Endothelial cell (in vitro differentiated cells): ENCODE measurements at regions not wholly inside any gene's neighbourhood (a gene's known extent, or its start where the extent isn't known, plus 50 kb on each side); places are given as distances from the start of the nearest gene placed in this dataset.

Experiments used
- DNase-seq: peaks from one replicate; pipeline ENCODE4 v3.0.0; 2021; ENCODE audit warnings: low spot score
- H3K27ac Mint-ChIP-seq: one replicate; pipeline ENCODE4 v1.8.0; 2021; ENCODE audit warnings: mixed read lengths, inconsistent platforms; ENCODE audit not compliant: unreplicated experiment
- H3K27me3 Mint-ChIP-seq: one replicate; pipeline ENCODE4 v1.8.0; 2021; ENCODE audit warnings: mild to moderate bottlenecking, moderate library complexity, mixed read lengths, inconsistent platforms; ENCODE audit not compliant: unreplicated experiment
- H3K36me3 Mint-ChIP-seq: one replicate; pipeline ENCODE4 v1.8.0; 2021; ENCODE audit warnings: mild to moderate bottlenecking, low read depth, mixed read lengths, inconsistent platforms; ENCODE audit not compliant: unreplicated experiment
- H3K4me1 Mint-ChIP-seq: one replicate; pipeline ENCODE4 v1.8.0; 2021; ENCODE audit warnings: mild to moderate bottlenecking, mixed read lengths, inconsistent platforms; ENCODE audit not compliant: unreplicated experiment
- H3K4me3 Mint-ChIP-seq: one replicate; pipeline ENCODE4 v1.8.0; 2021; ENCODE audit warnings: mild to moderate bottlenecking, mixed read lengths, inconsistent platforms; ENCODE audit not compliant: unreplicated experiment
- H3K9me3 Mint-ChIP-seq: one replicate; pipeline ENCODE4 v1.8.0; 2021; ENCODE audit warnings: mixed read lengths, inconsistent platforms; ENCODE audit not compliant: unreplicated experiment
- TF ChIP-seq, protein P1 (sequence below): fragments of 200-600 bp; sonication (generic); IDR thresholded peaks from one replicate; pipeline ENCODE4 v1.5.0; 2021; ENCODE audit warnings: antibody characterized with exemption; ENCODE audit not compliant: unreplicated experiment

DNA sequence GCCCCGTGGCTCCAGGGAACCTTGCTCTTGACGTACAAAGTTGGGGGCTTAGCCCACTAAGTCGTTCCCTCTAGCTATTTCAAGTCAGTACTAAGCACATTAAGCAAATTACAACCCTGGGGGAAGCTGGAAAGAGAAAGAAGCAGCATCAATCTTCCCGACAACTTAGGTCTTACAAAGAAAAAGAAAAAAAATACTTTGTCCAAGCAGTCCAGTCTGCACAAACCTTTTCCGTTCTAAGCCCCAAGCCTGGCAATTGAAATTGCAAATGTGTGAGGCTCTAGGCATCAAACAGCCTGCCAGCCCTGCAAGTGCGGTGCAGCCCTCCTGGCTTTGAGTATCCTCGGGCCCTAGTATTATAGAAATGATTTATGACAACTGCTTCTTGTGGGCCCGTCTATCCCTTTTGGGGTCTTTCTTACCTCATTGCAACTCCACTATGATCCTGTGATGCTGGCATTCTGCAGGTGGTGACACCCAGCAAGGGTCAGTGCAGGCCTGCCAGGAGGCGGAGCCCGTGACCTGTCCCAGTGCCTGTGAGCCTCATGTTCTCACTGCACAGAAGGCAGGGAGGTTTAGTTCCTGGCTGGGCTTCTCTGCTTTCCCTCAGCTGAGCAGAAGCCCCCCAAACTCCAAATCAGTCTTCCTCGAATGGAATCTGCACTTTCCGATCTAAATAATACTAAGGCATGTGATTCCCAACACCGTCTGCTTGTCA lies 232.3 kb upstream of the IRX2 start:
- H3K9me3 Mint-ChIP-seq = peaks cover 11% of the 10 kb centered on the region

DNA sequence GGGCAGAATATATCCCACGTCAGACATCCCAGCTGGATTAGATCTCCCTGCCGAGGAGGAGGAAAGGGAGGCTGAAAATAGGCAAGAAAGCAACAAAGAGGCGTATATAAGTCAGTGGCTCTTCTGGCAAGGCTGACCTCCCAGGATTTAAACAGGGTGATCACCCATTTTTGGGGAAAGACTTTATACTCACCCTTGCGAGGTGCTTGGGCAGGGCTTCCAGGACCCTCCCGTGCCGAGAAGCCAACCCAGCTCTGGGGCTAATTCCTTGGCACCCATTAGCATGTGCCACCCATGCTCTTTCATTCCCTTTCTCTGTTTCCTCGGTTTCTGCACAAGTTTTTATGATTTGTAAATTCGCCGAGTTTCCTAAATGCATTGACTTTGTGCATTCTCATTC lies 230.2 kb upstream of the IRX2 start:
- H3K4me3 Mint-ChIP-seq = no peak overlapping the region
- TF ChIP-seq, protein P1, sequence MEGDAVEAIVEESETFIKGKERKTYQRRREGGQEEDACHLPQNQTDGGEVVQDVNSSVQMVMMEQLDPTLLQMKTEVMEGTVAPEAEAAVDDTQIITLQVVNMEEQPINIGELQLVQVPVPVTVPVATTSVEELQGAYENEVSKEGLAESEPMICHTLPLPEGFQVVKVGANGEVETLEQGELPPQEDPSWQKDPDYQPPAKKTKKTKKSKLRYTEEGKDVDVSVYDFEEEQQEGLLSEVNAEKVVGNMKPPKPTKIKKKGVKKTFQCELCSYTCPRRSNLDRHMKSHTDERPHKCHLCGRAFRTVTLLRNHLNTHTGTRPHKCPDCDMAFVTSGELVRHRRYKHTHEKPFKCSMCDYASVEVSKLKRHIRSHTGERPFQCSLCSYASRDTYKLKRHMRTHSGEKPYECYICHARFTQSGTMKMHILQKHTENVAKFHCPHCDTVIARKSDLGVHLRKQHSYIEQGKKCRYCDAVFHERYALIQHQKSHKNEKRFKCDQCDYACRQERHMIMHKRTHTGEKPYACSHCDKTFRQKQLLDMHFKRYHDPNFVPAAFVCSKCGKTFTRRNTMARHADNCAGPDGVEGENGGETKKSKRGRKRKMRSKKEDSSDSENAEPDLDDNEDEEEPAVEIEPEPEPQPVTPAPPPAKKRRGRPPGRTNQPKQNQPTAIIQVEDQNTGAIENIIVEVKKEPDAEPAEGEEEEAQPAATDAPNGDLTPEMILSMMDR = no peak

More for the DNA sequence above, 232.3 kb upstream of the IRX2 start:
- no peak overlapping the region for H3K4me3 Mint-ChIP-seq
- no peaks in the 10 kb centered on the region for H3K4me1 Mint-ChIP-seq
- no peak overlapping the region for H3K27ac Mint-ChIP-seq
- H3K27me3 Mint-ChIP-seq = peaks cover 1% of the 10 kb centered on the region
- DNase-seq = no peak
- TF ChIP-seq, protein P1 = no peak
- H3K36me3 Mint-ChIP-seq = no peaks in the 10 kb centered on the region

DNA sequence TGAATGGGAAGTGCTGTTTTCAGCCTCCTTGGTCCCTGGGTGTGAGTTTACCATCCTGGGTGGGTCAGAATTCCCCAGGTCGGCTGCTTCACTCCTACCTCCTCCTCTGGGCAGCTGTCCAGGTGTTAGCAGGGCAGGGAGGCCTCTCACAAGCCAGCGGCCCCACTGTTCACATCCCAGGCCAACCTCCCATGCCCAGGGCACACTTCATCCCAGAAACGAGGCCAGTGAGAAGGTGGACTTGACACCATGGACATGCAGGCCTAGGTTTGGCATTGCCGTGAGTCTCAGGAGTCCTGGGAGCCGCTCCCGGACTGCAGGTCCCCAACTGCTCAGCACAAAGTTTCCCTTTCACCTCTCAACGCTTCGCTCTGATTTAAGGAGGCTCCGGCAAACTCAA lies 229.6 kb upstream of the IRX2 start:
- H3K27ac Mint-ChIP-seq = no peak overlapping the region
- DNase-seq = no peak
- no peak overlapping the region for H3K4me3 Mint-ChIP-seq
- peaks cover 1% of the 10 kb centered on the region for H3K27me3 Mint-ChIP-seq
- peaks cover 4% of the 10 kb centered on the region for H3K9me3 Mint-ChIP-seq
- TF ChIP-seq, protein P1 = no peak
- no peaks in the 10 kb centered on the region for H3K4me1 Mint-ChIP-seq
- no peaks in the 10 kb centered on the region for H3K36me3 Mint-ChIP-seq

More for the DNA sequence above, 230.2 kb upstream of the IRX2 start:
- H3K27me3 Mint-ChIP-seq = peaks cover 1% of the 10 kb centered on the region
- H3K4me1 Mint-ChIP-seq = no peaks in the 10 kb centered on the region
- peaks cover 4% of the 10 kb centered on the region for H3K9me3 Mint-ChIP-seq
- H3K36me3 Mint-ChIP-seq = no peaks in the 10 kb centered on the region
- DNase-seq = no peak
- no peak overlapping the region for H3K27ac Mint-ChIP-seq

DNA sequence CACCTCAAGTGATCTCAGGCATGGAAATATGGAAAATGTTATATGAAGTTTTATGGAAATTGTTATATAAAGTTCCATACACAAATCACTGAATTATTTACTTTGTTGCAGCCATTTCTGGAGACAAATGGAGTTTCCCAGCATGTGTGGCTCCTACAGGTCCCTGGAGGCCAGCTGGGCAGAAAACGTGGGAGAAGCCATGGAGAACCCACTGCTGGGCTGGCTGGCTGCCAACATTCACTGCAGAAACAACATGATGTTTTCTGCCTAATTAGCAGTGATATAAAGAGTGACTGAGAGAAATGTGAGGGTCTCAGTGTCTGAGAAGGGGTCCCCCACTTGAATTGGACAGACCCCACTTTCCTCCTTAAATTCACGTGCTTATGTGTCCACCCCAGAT lies 208.8 kb upstream of the IRX2 start:
- no peaks in the 10 kb centered on the region for H3K4me1 Mint-ChIP-seq
- no peaks in the 10 kb centered on the region for H3K27me3 Mint-ChIP-seq
- no peak for DNase-seq
- no peaks in the 10 kb centered on the region for H3K36me3 Mint-ChIP-seq
- H3K9me3 Mint-ChIP-seq = peaks cover 10% of the 10 kb centered on the region
- H3K27ac Mint-ChIP-seq = no peak overlapping the region
- TF ChIP-seq, protein P1 = no peak
- no peak overlapping the region for H3K4me3 Mint-ChIP-seq

DNA sequence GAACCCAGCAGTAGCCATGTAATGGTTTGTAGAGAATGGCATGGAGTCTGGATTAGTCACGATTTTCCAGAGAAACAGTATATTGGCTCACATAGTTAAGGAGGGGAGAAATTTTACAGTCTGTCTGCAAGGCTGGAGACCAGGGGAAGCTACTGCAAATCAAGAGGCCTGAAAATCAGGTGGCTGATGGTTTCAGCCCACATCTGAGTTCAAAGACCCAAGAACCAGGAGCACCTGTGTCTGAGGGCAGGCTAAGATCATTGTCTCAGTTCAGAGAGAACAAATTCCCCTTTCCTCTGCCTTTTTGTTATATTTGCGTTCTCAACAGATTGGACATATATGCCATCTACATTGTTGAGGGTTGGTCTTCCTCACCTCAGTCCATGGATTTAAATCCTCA lies 207.5 kb upstream of the IRX2 start:
- Mint-ChIP-seq H3K27ac (no peak overlapping the region), H3K36me3 (no peaks in the 10 kb centered on the region), H3K27me3 (no peaks in the 10 kb centered on the region), H3K4me1 (no peaks in the 10 kb centered on the region), H3K4me3 (no peak overlapping the region), H3K9me3 (peaks cover 10% of the 10 kb centered on the region)
- DNase-seq = no peak
- TF ChIP-seq, protein P1 = no peak
